Left cardiac atrium (tissue), 4 donors: ENCODE measurements at regions not wholly inside any gene's neighbourhood (a gene's known extent, or its start where the extent isn't known, plus 50 kb on each side); places are given as distances from the start of the nearest gene placed in this dataset.
A peak's percentile ranks its signal among the peaks of the same experiment; 100 is the strongest.
"Not testable (repeated sequence)": the region's sequence is repeated elsewhere in the genome, so short reads cannot be mapped to it uniquely, and the experiment has no call there.

Source experiments
- ATAC-seq, 2 donors: fragments of 200-7000 bp; cut with Tn5 transposase; one replicate each; pipeline ENCODE4 v1.9.1; 2020; ENCODE audit warnings: mild to moderate bottlenecking in 2 of 2, moderate library complexity in 2 of 2
- DNase-seq: peaks from one replicate; pipeline ENCODE4 v3.0.0-alpha.2; 2020
- intact Hi-C, 2 donors: fragments of 100-400 bp; cut with DNase I; formaldehyde crosslinking; loops; one replicate each; pipeline versions ENCODE4 v1.14.1 to v1.15.1; 2022 to 2023
- donor health status: DM: no; HTN: yes; CAD: no.
- donor health status: DM: no; HTN: yes; CAD: no; lungs with severe emphysema.
- donor health status: DM: yes; HTN: yes; CAD: no.
- donor health status: Dilated cardiomyopathy.

GRCh38 chr1:25018943-25019336 is 88.9 kb upstream of the RUNX3 start:
- no peak for DNase-seq
- no peak for ATAC-seq
- intact Hi-C loops, result no loop called here

- ATAC-seq, result no peak
These were observed 88.1 kb upstream of the RUNX3 start for GRCh38 chr1:25018110-25018735.

GRCh38 chr1:25017436-25018109 is 87.5 kb upstream of the RUNX3 start:
- intact Hi-C loops, result no loop called here
- DNase-seq (no peak), ATAC-seq (no peak)

More at GRCh38 chr1:25018110-25018735, 88.1 kb upstream of the RUNX3 start:
- intact Hi-C loops, result no loop called here
- no peak for DNase-seq

GRCh38 chr1:25012966-25013962 is 83.2 kb upstream of the RUNX3 start:
- ATAC-seq (no peak), DNase-seq (no peak)

DNA sequence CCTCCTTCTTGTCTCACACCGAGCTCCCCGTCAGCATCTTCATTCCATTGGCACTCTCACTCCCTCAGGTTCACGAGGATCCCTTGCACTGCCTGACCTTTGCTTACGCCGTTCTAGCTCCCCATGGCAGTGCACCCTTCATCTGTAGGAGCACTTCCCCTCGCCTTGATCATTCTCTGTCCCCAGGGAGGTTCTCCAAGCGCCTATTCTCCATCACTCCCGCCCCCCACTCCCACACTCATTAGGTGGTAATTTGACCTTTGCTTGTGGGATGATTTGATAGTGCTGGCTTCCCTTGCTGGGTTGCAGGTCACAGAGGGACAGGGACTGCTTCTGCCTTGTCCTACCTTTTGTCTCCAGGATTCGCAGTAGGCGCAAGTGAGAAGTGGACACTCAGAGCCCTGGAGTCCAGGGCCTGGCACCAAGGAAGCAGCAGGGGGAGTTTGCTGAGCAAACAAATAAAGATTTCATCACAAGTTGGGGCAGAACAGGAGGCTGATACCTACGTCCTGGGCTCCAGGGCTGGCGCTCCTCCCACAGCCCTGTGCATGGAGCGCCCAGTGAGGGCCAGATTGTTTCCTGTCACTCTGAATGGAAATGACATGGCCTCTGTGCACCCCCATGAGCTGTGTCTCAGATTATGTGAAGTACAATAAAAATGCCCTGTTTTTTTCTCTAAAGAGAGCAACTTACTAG is 82.0 kb upstream of the RUNX3 start:
- ATAC-seq (no peak), DNase-seq (no peak)
- intact Hi-C loops, result no loop called here

More at GRCh38 chr1:25012966-25013962, 83.2 kb upstream of the RUNX3 start:
- intact Hi-C loops, result no loop called here

- no peak for DNase-seq
- ATAC-seq, result no peak
- intact Hi-C loops, result no loop called here
These were observed 81.2 kb upstream of the RUNX3 start for GRCh38 chr1:25011275-25011674.

- ATAC-seq (no peak), DNase-seq (no peak)
- intact Hi-C loops, result no loop called here
These were observed 79.7 kb upstream of the RUNX3 start for GRCh38 chr1:25009671-25010262.

DNA sequence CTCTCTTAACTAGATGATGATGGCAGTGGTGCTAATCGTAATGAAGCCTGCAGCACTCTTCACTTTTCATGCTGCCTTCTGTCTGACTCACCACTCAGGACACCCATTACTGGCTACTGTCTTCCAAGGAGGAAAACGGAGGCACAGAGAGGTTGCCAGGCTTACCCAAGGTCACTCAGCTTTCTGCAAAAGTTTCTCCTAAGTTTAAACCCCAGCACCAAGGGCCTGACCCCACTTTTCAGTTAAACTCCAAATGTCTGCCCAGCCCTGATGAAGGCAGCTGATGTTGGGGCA is 78.1 kb upstream of the RUNX3 start:
- intact Hi-C loops, result no loop called here
- no peak for DNase-seq
- ATAC-seq, result no peak

- DNase-seq, intact Hi-C loops: not testable (repeated sequence)
These were observed 77.5 kb upstream of the RUNX3 start for GRCh38 chr1:25007390-25008191.

DNA sequence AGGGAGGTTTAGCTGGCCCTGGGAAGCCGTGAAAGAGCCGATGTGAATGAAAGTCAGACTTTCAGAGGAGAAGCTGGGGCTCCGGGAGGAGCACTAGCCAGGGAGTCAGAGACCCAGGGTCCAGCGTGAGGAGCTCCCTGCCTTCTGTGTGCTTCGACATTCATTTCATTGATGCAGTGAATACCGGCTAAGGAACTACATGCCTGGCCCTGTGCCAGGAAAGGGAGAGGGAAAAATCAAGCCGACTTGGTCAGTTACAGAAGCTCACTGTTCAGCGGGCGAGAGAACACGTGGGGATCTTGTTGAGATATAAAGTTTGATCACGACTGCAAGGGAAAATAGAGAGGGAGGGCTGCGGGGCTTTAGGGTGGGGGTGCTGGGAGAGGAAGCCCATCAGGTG is 76.7 kb upstream of the RUNX3 start:
- intact Hi-C loops, result no loop called here
- peak; percentile 43 for DNase-seq
- ATAC-seq, result no peak

More at GRCh38 chr1:25007390-25008191, 77.5 kb upstream of the RUNX3 start:
- ATAC-seq, result not testable (repeated sequence)

DNA sequence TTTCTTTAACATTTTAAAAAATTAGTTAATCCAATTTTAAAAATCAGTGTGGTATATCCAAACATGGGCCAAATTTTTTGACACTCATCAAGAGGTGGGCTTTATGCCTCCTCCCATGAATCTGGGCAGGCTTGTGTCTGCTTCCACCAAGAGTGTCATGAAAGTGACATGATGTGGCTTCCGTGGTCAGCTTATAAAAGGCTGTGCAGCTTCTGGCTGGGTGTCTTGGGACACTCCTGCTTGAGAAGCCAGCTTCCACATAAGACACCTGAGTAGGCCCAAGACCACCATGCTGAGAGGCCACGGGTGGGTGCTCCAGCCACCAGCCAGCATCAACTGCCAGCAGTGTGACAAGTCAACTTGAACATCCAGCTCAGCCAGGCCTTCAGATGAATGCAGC is 74.3 kb upstream of the RUNX3 start:
- no peak for DNase-seq
- no peak for ATAC-seq
- intact Hi-C loops, result no loop called here

DNA sequence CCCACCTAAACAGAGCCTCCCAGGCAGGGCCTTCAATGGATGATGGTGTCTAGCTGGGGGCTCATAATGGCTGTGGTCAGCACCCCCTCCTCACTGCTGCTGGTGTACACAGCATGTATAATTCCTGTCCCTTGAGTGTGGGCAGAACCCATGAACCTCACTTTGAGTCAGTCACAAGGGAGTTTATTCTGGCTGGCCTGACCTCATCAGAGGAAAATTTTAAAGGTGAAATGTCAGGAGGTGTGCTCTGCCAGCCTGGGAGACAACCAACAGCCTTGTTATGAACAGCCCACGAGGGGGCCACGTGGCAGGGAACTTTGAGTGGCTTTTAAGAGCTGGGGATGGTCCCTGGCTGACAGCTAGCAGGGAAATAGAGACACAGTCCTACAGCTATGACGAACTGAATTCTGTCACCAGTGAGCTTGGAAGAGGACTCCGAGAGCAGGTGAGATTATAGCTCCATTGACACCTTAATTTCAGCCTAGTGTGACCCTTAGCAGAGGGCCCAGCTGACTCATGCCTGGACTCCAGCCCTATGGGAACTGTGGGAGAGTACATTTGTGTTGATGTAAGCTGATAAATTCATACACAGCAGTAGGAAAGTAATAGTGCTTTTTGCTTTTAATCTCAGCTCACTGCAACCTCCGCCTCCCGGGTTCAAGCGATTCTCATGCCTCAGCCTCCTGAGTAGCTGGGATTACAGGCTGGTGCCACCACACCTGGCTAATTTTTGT is 73.5 kb upstream of the RUNX3 start:
- intact Hi-C loops, result no loop called here
- DNase-seq (no peak), ATAC-seq (no peak)

GRCh38 chr1:25003000-25003399 is 72.9 kb upstream of the RUNX3 start:
- no peak for DNase-seq
- ATAC-seq, result no peak
- intact Hi-C loops, result no loop called here

- intact Hi-C loops, result no loop called here
- ATAC-seq (no peak), DNase-seq (no peak)
These were observed 71.2 kb upstream of the RUNX3 start for GRCh38 chr1:25001125-25001915.

DNA sequence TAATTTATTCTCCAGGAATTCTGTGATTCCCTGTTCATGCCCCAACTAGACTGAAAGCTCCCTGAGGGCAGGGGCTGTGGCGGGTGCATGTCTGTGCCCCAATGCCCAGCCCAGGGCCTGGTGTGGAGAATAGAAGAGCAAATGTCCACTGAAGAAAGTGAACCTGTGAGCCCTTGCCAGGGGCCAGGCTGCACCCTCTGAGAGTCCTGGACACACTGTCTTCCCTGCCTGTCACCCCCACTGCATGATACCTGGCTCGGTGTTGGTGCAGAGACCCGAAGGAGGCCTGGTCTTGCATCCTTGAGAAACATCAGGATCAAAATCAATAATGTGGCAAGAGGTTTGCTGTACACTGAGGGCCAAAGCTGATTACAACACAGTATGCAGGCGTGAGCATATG is 69.8 kb upstream of the RUNX3 start:
- DNase-seq, result peak; percentile 0
- no peak for ATAC-seq
- intact Hi-C loops, result no loop called here

DNA sequence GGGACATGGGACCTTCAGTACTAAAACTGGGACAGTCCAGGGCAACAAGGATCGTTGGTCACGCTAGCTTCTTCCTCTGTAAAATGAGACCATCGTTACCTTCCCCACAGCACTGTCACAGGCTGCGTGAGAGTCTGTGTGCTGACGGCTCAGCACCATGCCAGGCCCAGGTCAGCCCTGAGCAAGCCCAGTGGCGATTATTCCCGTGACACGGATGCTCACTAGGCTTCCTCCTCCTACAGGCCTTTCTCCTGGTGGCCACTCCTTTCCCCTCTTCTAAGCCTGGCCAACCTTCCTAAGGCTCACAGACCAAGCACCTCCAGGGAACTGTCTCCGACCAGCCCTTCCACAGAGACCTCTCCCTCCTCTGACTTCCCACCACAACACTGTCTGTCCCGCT is 69.3 kb upstream of the RUNX3 start:
- intact Hi-C loops, result no loop called here
- DNase-seq, result no peak
- no peak for ATAC-seq
